ENCODE measurements at regions not wholly inside any gene's neighbourhood (a gene's known extent, or its start where the extent isn't known, plus 50 kb on each side); places are given as distances from the start of the nearest gene placed in this dataset.
"Not testable (repeated sequence)": the region's sequence is repeated elsewhere in the genome, so short reads cannot be mapped to it uniquely, and the experiment has no call there.

- H3K4me1 Mint-ChIP-seq; POLR2A ChIA-PET; CTCF ChIA-PET; H3K27ac Mint-ChIP-seq; H3K27me3 Mint-ChIP-seq; H3K4me3 Mint-ChIP-seq; DNase-seq; ATAC-seq; H3K9me3 Mint-ChIP-seq (ENCODE audit: low read depth); H3K36me3 Mint-ChIP-seq (ENCODE audit: low read depth); intact Hi-C loops (cut with DNase I, micrococcal nuclease): not testable (repeated sequence)
Measured at GRCh38 chrY:6685783-6686389, 224.6 kb upstream of the TBL1Y start.

GRCh38 chrY:6701558-6702161 is 208.8 kb upstream of the TBL1Y start:
- H3K4me3 Mint-ChIP-seq; H3K27me3 Mint-ChIP-seq; intact Hi-C loops (cut with DNase I, micrococcal nuclease); DNase-seq; ATAC-seq; H3K9me3 Mint-ChIP-seq (ENCODE audit: low read depth); POLR2A ChIA-PET; H3K36me3 Mint-ChIP-seq (ENCODE audit: low read depth); H3K4me1 Mint-ChIP-seq; H3K27ac Mint-ChIP-seq; CTCF ChIA-PET: not testable (repeated sequence)

- CTCF ChIA-PET; H3K27me3 Mint-ChIP-seq; intact Hi-C loops (cut with DNase I, micrococcal nuclease); DNase-seq; ATAC-seq; H3K4me3 Mint-ChIP-seq; POLR2A ChIA-PET; H3K9me3 Mint-ChIP-seq (ENCODE audit: low read depth); H3K27ac Mint-ChIP-seq; H3K4me1 Mint-ChIP-seq; H3K36me3 Mint-ChIP-seq (ENCODE audit: low read depth): not testable (repeated sequence)
Measured at GRCh38 chrY:6721443-6721842, 189.1 kb upstream of the TBL1Y start.

GRCh38 chrY:6747210-6747609 is 163.3 kb upstream of the TBL1Y start:
- H3K36me3 Mint-ChIP-seq (ENCODE audit: low read depth); H3K4me3 Mint-ChIP-seq; DNase-seq; intact Hi-C loops (cut with DNase I, micrococcal nuclease); H3K4me1 Mint-ChIP-seq; H3K9me3 Mint-ChIP-seq (ENCODE audit: low read depth); H3K27me3 Mint-ChIP-seq; ATAC-seq; POLR2A ChIA-PET; CTCF ChIA-PET; H3K27ac Mint-ChIP-seq: not testable (repeated sequence)

- Mint-ChIP-seq H3K9me3 (ENCODE audit: low read depth) (no peaks in the 10 kb centered on the region), H3K36me3 (ENCODE audit: low read depth) (no peaks in the 10 kb centered on the region), H3K4me3 (no peak overlapping the region), H3K4me1 (no peaks in the 10 kb centered on the region), H3K27ac (no peak overlapping the region), H3K27me3 (no peaks in the 10 kb centered on the region)
- ATAC-seq = no peak
- intact Hi-C loops (cut with DNase I, micrococcal nuclease) = no loop called here
- CTCF ChIA-PET = interaction anchor here (0.8 kb wide), 1 partner anchor 26 kb away, joined by 4 read pairs; no protein-coding TSS in a partner anchor
- POLR2A ChIA-PET = no interaction called here
- no peak for DNase-seq
Measured at GRCh38 chrY:6782334-6782733, 128.2 kb upstream of the TBL1Y start.

GRCh38 chrY:6786960-6787359 is 123.5 kb upstream of the TBL1Y start:
- ATAC-seq (no peak), DNase-seq (no peak)
- no peaks in the 10 kb centered on the region for H3K4me1 Mint-ChIP-seq
- CTCF ChIA-PET = no interaction called here
- no peak overlapping the region for H3K4me3 Mint-ChIP-seq
- H3K27me3 Mint-ChIP-seq = no peaks in the 10 kb centered on the region
- POLR2A ChIA-PET = no interaction called here
- no peaks in the 10 kb centered on the region for H3K9me3 Mint-ChIP-seq (ENCODE audit: low read depth)
- H3K36me3 Mint-ChIP-seq (ENCODE audit: low read depth) = no peaks in the 10 kb centered on the region
- H3K27ac Mint-ChIP-seq = no peak overlapping the region
- intact Hi-C loops (cut with DNase I, micrococcal nuclease) = no loop called here

- Mint-ChIP-seq H3K9me3 (ENCODE audit: low read depth) (no peaks in the 10 kb centered on the region), H3K4me3 (no peak overlapping the region), H3K4me1 (no peaks in the 10 kb centered on the region), H3K36me3 (ENCODE audit: low read depth) (no peaks in the 10 kb centered on the region), H3K27me3 (no peaks in the 10 kb centered on the region), H3K27ac (no peak overlapping the region)
- DNase-seq = no peak
- no peak for ATAC-seq
- intact Hi-C loops (cut with DNase I, micrococcal nuclease) = no loop called here
- ChIA-PET CTCF (no interaction called here), POLR2A (no interaction called here)
Measured at GRCh38 chrY:6811633-6812032, 98.9 kb upstream of the TBL1Y start.

Measured in activated CD4-positive, alpha-beta T cell treated with anti-CD3 and anti-CD28 coated beads for 36 hours (primary cell).